SU-DHL-6 (cell line): ENCODE measurements at regions not wholly inside any gene's neighbourhood (a gene's known extent, or its start where the extent isn't known, plus 50 kb on each side); places are given as distances from the start of the nearest gene placed in this dataset.

ENCODE experiments used
- H2AFZ ChIP-seq: fragments of 200-600 bp; sonication (generic); 2 replicates; pipeline ENCODE4 v1.6.1; 2014; ENCODE audit warnings: low read depth, mild to moderate bottlenecking, moderate library complexity, mixed read lengths, antibody characterized with exemption, low read length; ENCODE audit not compliant: severe bottlenecking
- H3F3A ChIP-seq: fragments of 200-600 bp; shearing (Covaris generic); 2 replicates; pipeline ENCODE4 v1.6.0; 2016; ENCODE audit warnings: antibody characterized with exemption, mild to moderate bottlenecking; ENCODE audit not compliant: insufficient read depth
- H3K27ac ChIP-seq: fragments of 200-600 bp; sonication (generic); 2 replicates; pipeline ENCODE4 v1.5.1; 2016; ENCODE audit warnings: low read depth, mild to moderate bottlenecking, low read length, moderate library complexity, mixed read lengths
- H3K27me3 ChIP-seq: fragments of 200-600 bp; sonication (generic), shearing (Covaris generic); 2 replicates; pipeline ENCODE4 v1.6.0; 2014; ENCODE audit warnings: mild to moderate bottlenecking, low read length
- H3K36me3 ChIP-seq: fragments of 200-600 bp; sonication (generic); 2 replicates; pipeline ENCODE4 v1.6.1; 2014; ENCODE audit warnings: mild to moderate bottlenecking, low read length, mixed read lengths
- H3K4me2 ChIP-seq: fragments of 300-600, 200-600 bp; shearing (Covaris generic), sonication (generic); 2 replicates; pipeline ENCODE4 v1.6.0; 2014; ENCODE audit warnings: low read length, low read depth, mild to moderate bottlenecking; ENCODE audit not compliant: poor library complexity, severe bottlenecking
- H3K4me3 ChIP-seq: fragments of 200-600 bp; sonication (generic); 2 replicates; pipeline ENCODE4 v1.5.1; 2014; ENCODE audit warnings: antibody characterized with exemption, low read length, mild to moderate bottlenecking, mixed read lengths; ENCODE audit not compliant: insufficient read depth, poor library complexity, severe bottlenecking
- H3K79me2 ChIP-seq: fragments of 200-600 bp; sonication (generic); 2 replicates; pipeline ENCODE4 v1.6.1; 2014; ENCODE audit warnings: mild to moderate bottlenecking, low read length, moderate library complexity; ENCODE audit not compliant: insufficient read depth
- H3K9ac ChIP-seq: fragments of 200-600 bp; sonication (generic); 2 replicates; pipeline ENCODE4 v1.7.0; 2014; ENCODE audit warnings: mild to moderate bottlenecking, low read length
- H3K9me2 ChIP-seq: fragments of 200-600 bp; sonication (generic); replicated peaks from 2 replicates; pipeline ENCODE4 v1.6.1; 2014; ENCODE audit warnings: low read length; ENCODE audit not compliant: insufficient read depth
- H3K9me3 ChIP-seq: fragments of 200-600 bp; sonication (generic); 2 replicates; pipeline ENCODE4 v1.6.1; 2014; ENCODE audit warnings: low read length, mixed read lengths; ENCODE audit not compliant: insufficient read depth
- H4K20me1 ChIP-seq: fragments of 200-600 bp; sonication (generic); 2 replicates; pipeline ENCODE4 v1.6.1; 2014; ENCODE audit warnings: low read depth, mild to moderate bottlenecking, antibody characterized with exemption, low read length, moderate library complexity, mixed read lengths
- CTCF ChIP-seq: fragments of 200-600 bp; sonication (generic); IDR thresholded peaks from one replicate; pipeline ENCODE4 v1.5.1; 2017; ENCODE audit warnings: antibody characterized with exemption, mild to moderate bottlenecking, low read length, moderate library complexity; ENCODE audit not compliant: insufficient read depth, poor library complexity, severe bottlenecking
- EZH2phosphoT487 ChIP-seq: fragments of 200-600 bp; sonication (generic), shearing (Covaris generic); conservative IDR thresholded peaks from 2 replicates; pipeline ENCODE4 v1.6.1; 2018; ENCODE audit warnings: mild to moderate bottlenecking, antibody characterized with exemption, low read length, moderate library complexity, mixed read lengths

- Histone ChIP-seq H4K20me1 (no peaks in the 10 kb centered on the region), H3K9me2 (no peaks in the 10 kb centered on the region), H3K36me3 (no peaks in the 10 kb centered on the region), H3K27ac (no peak overlapping the region), H3K79me2 (no peaks in the 10 kb centered on the region), H3K9me3 (no peaks in the 10 kb centered on the region), H3K27me3 (no peaks in the 10 kb centered on the region), H3K4me2 (no peak overlapping the region), H3F3A (no peaks in the 10 kb centered on the region), H3K4me3 (no peak overlapping the region), H3K9ac (no peak overlapping the region), H2AFZ (no peak overlapping the region)
- no peak for TF ChIP-seq CTCF
- TF ChIP-seq EZH2phosphoT487 = no peak
Observed at GRCh38 chr5:147084702-147085101, 150.1 kb upstream of the STK32A start.

GRCh38 chr5:147085409-147085808 lies 149.4 kb upstream of the STK32A start:
- Histone ChIP-seq H3K79me2 (no peaks in the 10 kb centered on the region), H3K9me2 (no peaks in the 10 kb centered on the region), H3K36me3 (no peaks in the 10 kb centered on the region), H3K27me3 (no peaks in the 10 kb centered on the region), H3K9me3 (no peaks in the 10 kb centered on the region), H3K27ac (no peak overlapping the region), H3K4me2 (no peak overlapping the region), H3F3A (no peaks in the 10 kb centered on the region), H4K20me1 (no peaks in the 10 kb centered on the region), H3K9ac (no peak overlapping the region), H2AFZ (no peak overlapping the region), H3K4me3 (no peak overlapping the region)
- TF ChIP-seq CTCF (no peak), EZH2phosphoT487 (no peak)

DNA sequence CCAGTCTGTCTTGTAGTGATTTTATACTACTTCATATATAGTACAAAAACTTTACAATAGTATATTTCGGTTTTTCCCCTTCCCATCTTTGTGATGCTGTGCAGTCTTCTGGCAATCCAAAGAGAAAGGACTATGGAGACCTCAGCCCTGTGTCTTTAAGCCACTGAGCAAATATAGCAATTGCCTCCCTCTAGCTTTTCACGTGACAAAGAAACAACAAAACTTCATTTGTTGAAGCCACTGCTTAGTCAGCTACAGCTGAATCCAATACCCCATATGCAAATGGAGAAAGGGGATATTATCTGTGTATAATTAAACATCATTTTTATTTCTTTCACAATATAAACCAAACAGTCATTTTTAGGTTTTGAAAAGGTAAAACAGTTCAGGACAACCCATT lies 142.8 kb upstream of the STK32A start:
- no peak overlapping the region for H3K27ac ChIP-seq
- H3K9me3 ChIP-seq = no peaks in the 10 kb centered on the region
- no peaks in the 10 kb centered on the region for H3F3A ChIP-seq
- H2AFZ ChIP-seq = no peak overlapping the region
- no peak overlapping the region for H3K9ac ChIP-seq
- TF ChIP-seq CTCF = no peak
- no peak for TF ChIP-seq EZH2phosphoT487
- no peaks in the 10 kb centered on the region for H3K9me2 ChIP-seq
- H4K20me1 ChIP-seq = no peaks in the 10 kb centered on the region
- no peaks in the 10 kb centered on the region for H3K36me3 ChIP-seq
- H3K4me3 ChIP-seq = no peak overlapping the region
- H3K79me2 ChIP-seq = no peaks in the 10 kb centered on the region
- no peak overlapping the region for H3K4me2 ChIP-seq
- H3K27me3 ChIP-seq = no peaks in the 10 kb centered on the region

- H2AFZ ChIP-seq = no peak overlapping the region
- H3K4me3 ChIP-seq = no peak overlapping the region
- no peaks in the 10 kb centered on the region for H3K9me2 ChIP-seq
- no peak overlapping the region for H3K4me2 ChIP-seq
- TF ChIP-seq CTCF (no peak), EZH2phosphoT487 (no peak)
- no peak overlapping the region for H3K9ac ChIP-seq
- no peaks in the 10 kb centered on the region for H3K27me3 ChIP-seq
- no peaks in the 10 kb centered on the region for H3K9me3 ChIP-seq
- no peaks in the 10 kb centered on the region for H4K20me1 ChIP-seq
- H3K27ac ChIP-seq = no peak overlapping the region
- H3K79me2 ChIP-seq = no peaks in the 10 kb centered on the region
- no peaks in the 10 kb centered on the region for H3F3A ChIP-seq
- H3K36me3 ChIP-seq = no peaks in the 10 kb centered on the region
Observed at GRCh38 chr5:147093138-147093537, 141.7 kb upstream of the STK32A start.
